GM12872 (cell line): ENCODE measurements at regions not wholly inside any gene's neighbourhood (a gene's known extent, or its start where the extent isn't known, plus 50 kb on each side); places are given as distances from the start of the nearest gene placed in this dataset.

Source experiments
- CTCF ChIP-seq: IDR thresholded peaks from 3 replicates; pipeline ENCODE4 v1.5.1; 2011; ENCODE audit warnings: low read depth, mild to moderate bottlenecking, low read length, moderate library complexity; ENCODE audit not compliant: insufficient read depth

- TF ChIP-seq CTCF = no peak
Measured at GRCh38 chr11:28537822-28538221, 429.6 kb downstream of the METTL15 start.

GRCh38 chr11:28536504-28537267 lies 428.5 kb downstream of the METTL15 start:
- no peak for TF ChIP-seq CTCF

GRCh38 chr11:28535677-28536076 lies 427.5 kb downstream of the METTL15 start:
- no peak for TF ChIP-seq CTCF

- TF ChIP-seq CTCF = peak; percentile 27; the same call in 1 of the 3 replicates
Measured at GRCh38 chr11:28529540-28530410, 421.6 kb downstream of the METTL15 start.

GRCh38 chr11:28529046-28529445 lies 420.9 kb downstream of the METTL15 start:
- TF ChIP-seq CTCF = no peak

GRCh38 chr11:28528217-28528616 lies 420.0 kb downstream of the METTL15 start:
- TF ChIP-seq CTCF = no peak

GRCh38 chr11:28526406-28526751 lies 418.2 kb downstream of the METTL15 start:
- TF ChIP-seq CTCF = no peak
